ENCODE measurements at regions not wholly inside any gene's neighbourhood (a gene's known extent, or its start where the extent isn't known, plus 50 kb on each side); places are given as distances from the start of the nearest gene placed in this dataset.

GRCh38 chr1:43039228-43040055 is 80.8 kb upstream of the SLC2A1 start:
- Mint-ChIP-seq H3K9me3 (no peaks in the 10 kb centered on the region), H3K27ac (no peak overlapping the region), H3K4me1 (ENCODE audit: low read depth) (peaks cover 7% of the 10 kb centered on the region), H3K27me3 (no peaks in the 10 kb centered on the region), H3K36me3 (ENCODE audit: low read depth) (no peaks in the 10 kb centered on the region), H3K4me3 (no peak overlapping the region)

DNA sequence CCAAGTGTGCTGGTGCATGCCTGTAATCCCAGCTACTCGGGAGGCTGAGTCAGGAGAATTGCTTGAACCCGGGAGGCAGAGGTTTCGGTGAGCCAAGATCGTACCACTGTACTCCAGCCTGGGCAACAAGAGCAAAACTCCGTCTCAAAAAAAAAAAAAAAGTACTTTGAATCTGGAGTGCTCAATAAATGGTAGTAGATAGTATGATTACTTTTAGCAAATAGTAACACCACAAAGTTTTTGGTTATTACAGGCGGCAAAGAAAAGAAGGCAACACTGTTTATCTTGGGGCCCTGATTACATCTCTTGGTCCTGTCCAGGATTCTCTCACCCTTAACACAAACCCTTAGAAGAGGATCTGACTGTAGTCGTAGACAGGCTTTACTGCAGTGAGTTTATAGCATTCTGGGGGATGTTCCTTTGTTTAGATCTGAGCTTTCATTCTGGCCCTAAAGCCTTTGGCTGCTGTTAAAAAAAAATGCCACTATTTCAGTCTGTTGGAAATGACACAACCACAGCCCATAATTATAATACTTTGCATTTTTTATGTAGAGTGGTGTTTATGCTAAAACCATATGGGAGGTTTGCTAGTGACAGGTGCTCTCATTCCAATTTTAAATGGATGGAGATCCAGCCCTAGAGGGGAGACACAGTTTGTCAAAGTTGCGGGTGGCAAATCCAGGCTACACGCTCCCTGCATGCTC is 79.7 kb upstream of the SLC2A1 start:
- no peaks in the 10 kb centered on the region for H3K27me3 Mint-ChIP-seq
- H3K27ac Mint-ChIP-seq, result no peak overlapping the region
- peaks cover 11% of the 10 kb centered on the region for H3K4me1 Mint-ChIP-seq (ENCODE audit: low read depth)
- H3K9me3 Mint-ChIP-seq, result no peaks in the 10 kb centered on the region
- no peak overlapping the region for H3K4me3 Mint-ChIP-seq
- H3K36me3 Mint-ChIP-seq (ENCODE audit: low read depth), result no peaks in the 10 kb centered on the region

GRCh38 chr1:43037466-43037865 is 78.8 kb upstream of the SLC2A1 start:
- Mint-ChIP-seq H3K27ac (no peak overlapping the region), H3K9me3 (no peaks in the 10 kb centered on the region), H3K27me3 (no peaks in the 10 kb centered on the region), H3K4me1 (ENCODE audit: low read depth) (peaks cover 11% of the 10 kb centered on the region), H3K36me3 (ENCODE audit: low read depth) (no peaks in the 10 kb centered on the region), H3K4me3 (no peak overlapping the region)

GRCh38 chr1:43036932-43037331 is 78.3 kb upstream of the SLC2A1 start:
- Mint-ChIP-seq H3K27me3 (no peaks in the 10 kb centered on the region), H3K9me3 (no peaks in the 10 kb centered on the region), H3K27ac (peak overlapping the region; percentile 4), H3K4me1 (ENCODE audit: low read depth) (peaks cover 11% of the 10 kb centered on the region), H3K4me3 (no peak overlapping the region), H3K36me3 (ENCODE audit: low read depth) (no peaks in the 10 kb centered on the region)

DNA sequence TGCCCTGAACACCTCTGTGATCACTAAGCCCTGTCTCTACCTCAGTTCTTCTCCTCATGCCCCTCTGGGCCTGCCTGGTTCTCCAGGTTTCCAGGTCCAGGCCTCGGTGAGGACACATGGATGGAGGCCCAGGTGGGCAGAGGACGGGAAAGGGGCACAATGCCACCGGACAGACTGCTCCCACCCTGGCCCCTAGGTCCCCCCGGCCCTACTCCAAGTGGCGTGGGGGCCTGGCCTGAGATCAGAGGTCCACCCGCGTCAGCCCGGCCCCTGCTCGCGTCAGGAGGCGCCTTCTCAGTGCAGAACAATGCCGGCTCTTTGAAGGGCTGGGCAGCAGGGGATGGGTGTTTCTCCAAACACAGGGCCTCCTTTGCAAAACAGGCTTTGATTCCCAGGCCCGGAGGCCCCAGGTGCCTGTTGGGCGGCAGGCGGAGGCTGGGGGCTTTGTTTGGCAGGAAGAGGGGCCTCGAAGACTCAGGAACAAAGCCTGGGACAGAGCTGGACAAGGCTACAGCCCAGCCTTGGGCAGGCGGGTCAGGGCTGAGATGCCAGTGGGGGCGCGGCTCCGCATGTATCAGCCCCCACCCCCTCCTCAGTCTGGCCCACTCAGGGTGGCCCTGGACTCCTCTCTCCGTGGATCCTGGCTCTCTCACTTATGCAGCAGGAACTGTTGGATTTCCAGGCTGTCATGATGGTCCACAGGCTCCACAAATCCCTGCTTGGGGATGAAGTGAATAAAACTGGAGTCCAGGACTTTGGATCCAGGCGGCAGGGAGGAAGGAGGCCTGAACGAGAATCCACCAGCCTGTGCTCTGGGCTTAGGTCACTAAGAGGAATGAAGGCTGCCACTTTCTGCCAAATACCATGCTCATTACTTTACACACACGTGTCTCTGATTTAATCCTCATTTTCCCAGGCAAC is 77.4 kb upstream of the SLC2A1 start:
- Mint-ChIP-seq H3K36me3 (ENCODE audit: low read depth) (no peaks in the 10 kb centered on the region), H3K4me1 (ENCODE audit: low read depth) (peaks cover 11% of the 10 kb centered on the region), H3K4me3 (no peak overlapping the region), H3K9me3 (no peaks in the 10 kb centered on the region), H3K27me3 (no peaks in the 10 kb centered on the region), H3K27ac (no peak overlapping the region)

GRCh38 chr1:43034778-43035177 is 76.1 kb upstream of the SLC2A1 start:
- peaks cover 11% of the 10 kb centered on the region for H3K4me1 Mint-ChIP-seq (ENCODE audit: low read depth)
- H3K9me3 Mint-ChIP-seq, result no peaks in the 10 kb centered on the region
- H3K36me3 Mint-ChIP-seq (ENCODE audit: low read depth), result no peaks in the 10 kb centered on the region
- H3K4me3 Mint-ChIP-seq, result no peak overlapping the region
- no peaks in the 10 kb centered on the region for H3K27me3 Mint-ChIP-seq
- peak overlapping the region; percentile 73 for H3K27ac Mint-ChIP-seq

DNA sequence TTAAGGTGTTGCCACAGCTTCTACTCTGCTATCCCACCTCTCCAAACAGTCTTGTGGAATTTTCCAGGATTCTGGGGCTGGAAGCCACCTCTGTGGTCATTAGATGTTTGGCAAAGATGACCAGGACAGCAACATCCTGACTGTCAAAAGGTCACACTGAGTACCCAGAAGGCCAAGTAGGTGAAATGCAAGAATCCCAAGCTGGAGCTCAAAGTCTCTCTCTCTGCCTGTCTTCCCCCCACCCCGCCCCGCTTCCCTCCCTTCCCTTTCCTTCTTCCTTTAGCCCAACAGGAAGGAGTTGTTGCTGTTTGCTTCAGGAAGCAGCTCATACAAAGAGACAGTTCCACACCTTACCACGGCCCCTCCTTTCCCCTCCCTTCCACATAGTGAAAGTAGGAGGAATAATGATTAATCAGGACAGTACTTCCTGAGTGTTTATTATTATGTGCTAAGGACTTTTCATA is 75.6 kb upstream of the SLC2A1 start:
- Mint-ChIP-seq H3K9me3 (no peaks in the 10 kb centered on the region), H3K27ac (peak overlapping the region; percentile 73), H3K4me1 (ENCODE audit: low read depth) (peaks cover 11% of the 10 kb centered on the region), H3K36me3 (ENCODE audit: low read depth) (no peaks in the 10 kb centered on the region), H3K27me3 (no peaks in the 10 kb centered on the region), H3K4me3 (no peak overlapping the region)

- Mint-ChIP-seq H3K4me3 (no peak overlapping the region), H3K4me1 (ENCODE audit: low read depth) (peaks cover 11% of the 10 kb centered on the region), H3K9me3 (no peaks in the 10 kb centered on the region), H3K27ac (no peak overlapping the region), H3K36me3 (ENCODE audit: low read depth) (no peaks in the 10 kb centered on the region), H3K27me3 (no peaks in the 10 kb centered on the region)
These were observed 72.9 kb upstream of the SLC2A1 start for GRCh38 chr1:43031316-43032203.

GRCh38 chr1:43024905-43025304 is 66.2 kb upstream of the SLC2A1 start:
- Mint-ChIP-seq H3K9me3 (no peaks in the 10 kb centered on the region), H3K4me1 (ENCODE audit: low read depth) (no peaks in the 10 kb centered on the region), H3K4me3 (no peak overlapping the region), H3K36me3 (ENCODE audit: low read depth) (no peaks in the 10 kb centered on the region), H3K27ac (no peak overlapping the region), H3K27me3 (no peaks in the 10 kb centered on the region)

DNA sequence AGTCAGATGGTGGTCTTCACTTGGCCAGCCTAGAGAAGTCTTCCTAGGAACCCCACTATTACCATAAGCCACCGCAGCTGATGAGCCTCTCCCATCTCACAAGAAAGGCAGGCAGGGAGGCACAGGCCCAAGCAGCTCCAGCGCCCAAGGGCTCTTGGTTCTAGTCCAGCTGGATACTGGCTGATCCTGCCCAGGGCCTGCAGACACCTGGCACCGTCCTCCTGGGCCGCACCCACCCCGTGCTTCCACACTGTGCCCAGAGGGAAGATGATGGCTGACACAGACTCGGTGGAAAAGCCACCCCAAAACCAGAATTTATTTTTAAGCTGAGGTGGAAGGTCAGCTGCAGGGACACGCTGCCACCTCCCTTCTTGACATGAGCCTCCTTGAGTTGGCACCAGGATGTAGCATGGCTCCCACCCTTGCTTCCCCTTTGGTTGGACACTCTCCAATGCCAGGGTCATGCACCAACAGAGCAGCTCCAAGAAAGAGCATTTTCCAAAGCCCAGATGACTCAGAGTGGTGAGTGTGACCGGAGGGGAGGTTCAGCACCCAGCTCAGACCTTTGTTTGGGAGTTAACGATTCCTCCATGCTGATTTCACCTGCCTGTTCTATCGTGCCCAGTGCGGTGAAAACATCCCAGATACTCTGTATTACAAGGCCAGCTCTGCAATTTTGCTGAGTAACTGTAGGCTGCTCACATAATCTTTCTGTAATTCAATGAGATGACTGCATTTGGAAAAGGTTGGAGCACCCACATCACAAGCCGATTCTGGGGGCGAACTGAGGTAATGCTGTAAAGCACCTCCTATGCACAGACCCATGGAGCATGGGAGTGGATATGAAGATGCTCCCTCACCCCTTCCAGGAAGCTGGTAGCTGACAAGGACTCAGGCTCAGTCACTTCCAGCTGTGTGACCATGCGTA is 63.1 kb upstream of the SLC2A1 start:
- H3K27me3 Mint-ChIP-seq, result no peaks in the 10 kb centered on the region
- no peaks in the 10 kb centered on the region for H3K9me3 Mint-ChIP-seq
- no peaks in the 10 kb centered on the region for H3K4me1 Mint-ChIP-seq (ENCODE audit: low read depth)
- H3K36me3 Mint-ChIP-seq (ENCODE audit: low read depth), result no peaks in the 10 kb centered on the region
- no peak overlapping the region for H3K4me3 Mint-ChIP-seq
- H3K27ac Mint-ChIP-seq, result no peak overlapping the region

DNA sequence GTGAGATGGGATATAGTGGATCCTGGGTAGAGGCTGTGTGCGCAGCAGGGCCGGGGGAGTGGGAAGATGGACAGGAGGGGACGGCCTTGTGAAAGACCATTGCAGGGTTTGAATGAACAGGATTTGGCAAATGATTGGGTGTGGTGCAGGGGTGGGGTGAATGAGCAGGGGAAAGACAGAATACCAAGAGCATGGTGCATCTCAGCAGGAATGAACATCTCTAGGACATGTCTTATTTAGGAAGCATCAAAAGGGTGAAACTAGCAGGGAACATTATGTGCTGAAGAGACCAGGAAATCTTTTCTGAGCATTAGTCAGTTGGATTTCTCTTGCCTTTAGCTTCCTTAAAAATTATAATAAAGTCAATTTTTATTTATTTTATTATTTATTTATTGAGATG is 60.6 kb upstream of the SLC2A1 start:
- H3K9me3 Mint-ChIP-seq, result no peaks in the 10 kb centered on the region
- no peaks in the 10 kb centered on the region for H3K4me1 Mint-ChIP-seq (ENCODE audit: low read depth)
- H3K4me3 Mint-ChIP-seq, result no peak overlapping the region
- no peaks in the 10 kb centered on the region for H3K36me3 Mint-ChIP-seq (ENCODE audit: low read depth)
- H3K27me3 Mint-ChIP-seq, result no peaks in the 10 kb centered on the region
- no peak overlapping the region for H3K27ac Mint-ChIP-seq

- Mint-ChIP-seq H3K9me3 (no peaks in the 10 kb centered on the region), H3K4me3 (no peak overlapping the region), H3K36me3 (ENCODE audit: low read depth) (no peaks in the 10 kb centered on the region), H3K4me1 (ENCODE audit: low read depth) (no peaks in the 10 kb centered on the region), H3K27me3 (no peaks in the 10 kb centered on the region), H3K27ac (no peak overlapping the region)
These were observed 59.5 kb upstream of the SLC2A1 start for GRCh38 chr1:43018121-43018520.

- no peaks in the 10 kb centered on the region for H3K27me3 Mint-ChIP-seq
- H3K27ac Mint-ChIP-seq, result no peak overlapping the region
- no peaks in the 10 kb centered on the region for H3K9me3 Mint-ChIP-seq
- no peak overlapping the region for H3K4me3 Mint-ChIP-seq
- no peaks in the 10 kb centered on the region for H3K4me1 Mint-ChIP-seq (ENCODE audit: low read depth)
- no peaks in the 10 kb centered on the region for H3K36me3 Mint-ChIP-seq (ENCODE audit: low read depth)
These were observed 56.6 kb upstream of the SLC2A1 start for GRCh38 chr1:43015269-43015668.
